ENCODE measurements at regions not wholly inside any gene's neighbourhood (a gene's known extent, or its start where the extent isn't known, plus 50 kb on each side); places are given as distances from the start of the nearest gene placed in this dataset.
A peak's percentile ranks its signal among the peaks of the same experiment; 100 is the strongest.

DNA sequence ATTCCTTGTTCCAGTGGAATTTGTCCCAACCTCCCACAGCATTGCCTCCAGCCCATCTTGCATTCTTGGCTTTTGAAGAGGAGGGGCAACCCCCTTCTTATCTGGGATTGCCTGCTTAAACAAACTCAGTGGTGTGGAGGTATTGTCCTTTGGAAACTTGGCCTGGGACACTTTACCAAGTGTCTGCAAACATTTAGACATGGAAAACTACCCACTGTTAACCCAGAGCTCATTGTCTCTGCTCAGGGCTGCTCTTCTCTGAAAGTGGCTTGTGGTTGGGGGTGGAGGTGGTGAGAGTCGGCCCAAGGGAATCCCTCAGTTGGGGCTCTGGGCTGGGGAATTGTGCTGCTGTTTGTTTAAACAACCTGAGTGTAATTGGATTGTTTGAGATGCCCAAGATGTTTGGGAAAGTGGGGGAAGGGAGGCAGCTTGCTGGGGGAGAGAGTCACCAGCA lies 178.3 kb upstream of the GATA6 start:
- intact Hi-C loops (cut with DNase I) = loop anchor here (10.0 kb wide), 1 partner anchor 354 kb away; no protein-coding TSS in a partner anchor
- no peak for DNase-seq (ENCODE audit: low spot score)

DNA sequence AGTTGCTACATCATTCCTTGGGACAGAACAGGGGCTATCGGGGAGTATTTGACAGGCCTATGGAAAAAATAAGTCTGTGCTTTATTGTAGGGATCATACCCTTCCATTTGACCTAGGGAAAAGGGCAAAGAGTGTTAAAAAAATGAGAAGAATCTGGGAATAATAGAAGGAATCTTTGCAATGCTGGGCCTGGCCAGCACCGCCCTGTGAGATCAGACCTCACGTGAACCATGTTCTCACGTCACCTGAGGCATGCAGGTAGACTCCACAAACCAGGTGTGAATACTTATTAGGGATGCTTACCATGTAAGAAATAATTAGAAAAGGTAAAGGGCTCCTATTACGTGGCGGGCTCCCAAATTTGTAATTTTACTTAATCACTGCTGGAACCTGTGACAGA lies 177.5 kb upstream of the GATA6 start:
- intact Hi-C loops (cut with DNase I) = loop anchor here (10.0 kb wide), 1 partner anchor 353 kb away; no protein-coding TSS in a partner anchor

DNA sequence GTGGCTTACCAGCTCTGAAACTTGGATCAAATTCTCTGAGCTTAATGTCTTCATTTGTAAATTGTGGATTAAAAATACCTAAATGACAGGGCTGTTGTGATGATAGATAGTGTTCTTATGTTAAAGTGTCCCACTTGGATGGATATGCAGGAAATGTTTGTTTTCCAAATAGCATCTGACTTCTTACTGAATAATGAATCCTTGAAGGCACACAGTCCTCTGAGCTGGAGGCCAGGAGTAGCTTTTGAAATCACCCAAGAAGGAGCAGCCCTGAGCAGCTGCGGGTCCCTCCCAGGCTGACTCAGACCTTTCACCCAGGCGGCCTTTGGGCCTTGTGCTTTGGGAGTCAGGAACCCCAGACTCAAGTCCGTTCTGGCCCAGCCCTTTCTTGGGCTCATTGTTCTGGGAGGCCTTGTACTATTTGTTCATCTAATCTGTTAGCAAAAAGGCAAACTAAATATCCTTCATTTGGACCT lies 173.0 kb upstream of the GATA6 start:
- intact Hi-C loops (cut with DNase I) = loop anchor here (2.0 to 10.0 kb wide), 4 partner anchors 39 to 566 kb away; no protein-coding TSS in a partner anchor
- DNase-seq (ENCODE audit: low spot score) = no peak

More for the DNA sequence above, 177.5 kb upstream of the GATA6 start:
- no peak for DNase-seq (ENCODE audit: low spot score)

DNA sequence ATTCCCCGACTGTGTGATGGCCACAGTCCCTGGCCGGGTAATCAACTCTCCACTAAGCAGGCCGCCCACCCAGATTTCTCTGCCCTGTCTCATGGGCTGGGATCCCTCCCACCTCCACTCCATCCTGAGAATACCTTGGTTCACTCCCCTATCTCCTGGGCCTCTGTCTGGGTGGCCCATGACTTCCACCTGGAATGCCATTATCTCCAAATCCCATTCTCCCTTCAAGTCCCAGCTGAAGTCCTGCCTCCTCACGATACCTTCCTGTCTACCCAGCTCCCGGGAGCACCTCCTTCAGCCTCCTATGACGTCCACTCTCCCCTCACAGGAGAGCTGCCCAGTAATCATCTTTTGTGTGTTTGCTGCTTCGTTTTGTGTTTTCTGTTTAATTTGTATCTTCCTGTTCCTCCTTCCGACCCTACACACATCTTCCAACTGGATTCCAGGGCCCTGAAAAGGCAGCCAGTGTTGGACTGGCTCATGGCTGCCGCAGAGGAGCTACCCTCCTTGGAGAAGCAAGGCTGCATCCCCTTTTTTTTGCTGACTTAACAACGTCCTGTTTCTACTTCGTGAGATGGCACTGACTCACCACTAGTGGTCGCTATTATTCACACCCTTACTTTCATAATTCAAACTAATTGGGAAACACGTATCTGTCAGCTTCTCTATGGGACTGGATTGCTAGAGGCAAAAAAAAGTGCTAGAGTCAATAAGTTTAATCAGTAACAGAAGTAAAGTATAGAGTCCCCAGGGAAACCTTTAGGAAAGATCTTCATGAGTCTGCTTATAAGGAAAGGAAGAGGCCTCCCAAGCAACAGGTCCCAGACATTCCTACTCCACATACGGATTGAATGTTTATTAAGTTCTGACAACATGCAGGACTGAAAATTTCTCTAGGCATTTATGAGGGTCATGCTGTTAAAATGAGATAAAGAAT lies 171.9 kb upstream of the GATA6 start:
- intact Hi-C loops (cut with DNase I) = loop anchor here (2.0 to 10.0 kb wide), 5 partner anchors 40 to 565 kb away; partner anchors contain the start of gene GATA6
- no peak for DNase-seq (ENCODE audit: low spot score)

DNA sequence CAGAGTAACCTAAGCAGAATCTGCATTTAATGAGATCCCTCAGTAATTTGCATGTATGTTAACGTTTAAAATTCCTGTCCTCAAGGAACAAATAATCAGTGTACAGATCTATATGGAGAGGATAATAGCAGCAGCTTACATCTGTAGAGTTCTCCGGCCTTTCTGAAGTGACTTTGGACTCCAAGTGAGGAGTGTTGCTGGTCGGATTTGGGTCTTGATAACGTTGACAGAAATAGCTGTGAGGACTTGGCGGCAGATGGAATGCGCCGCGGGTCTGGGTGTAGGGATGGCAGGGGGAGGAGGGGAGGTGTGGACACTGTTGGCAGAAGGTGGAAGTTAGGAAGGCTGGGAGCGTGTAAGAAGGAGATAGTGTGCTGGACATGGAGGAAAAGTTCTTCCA lies 170.9 kb upstream of the GATA6 start:
- intact Hi-C loops (cut with DNase I) = loop anchor here (2.0 to 10.0 kb wide), 4 partner anchors 41 to 346 kb away; partner anchors contain the start of gene GATA6
- peak; percentile 80 for DNase-seq (ENCODE audit: low spot score)

DNA sequence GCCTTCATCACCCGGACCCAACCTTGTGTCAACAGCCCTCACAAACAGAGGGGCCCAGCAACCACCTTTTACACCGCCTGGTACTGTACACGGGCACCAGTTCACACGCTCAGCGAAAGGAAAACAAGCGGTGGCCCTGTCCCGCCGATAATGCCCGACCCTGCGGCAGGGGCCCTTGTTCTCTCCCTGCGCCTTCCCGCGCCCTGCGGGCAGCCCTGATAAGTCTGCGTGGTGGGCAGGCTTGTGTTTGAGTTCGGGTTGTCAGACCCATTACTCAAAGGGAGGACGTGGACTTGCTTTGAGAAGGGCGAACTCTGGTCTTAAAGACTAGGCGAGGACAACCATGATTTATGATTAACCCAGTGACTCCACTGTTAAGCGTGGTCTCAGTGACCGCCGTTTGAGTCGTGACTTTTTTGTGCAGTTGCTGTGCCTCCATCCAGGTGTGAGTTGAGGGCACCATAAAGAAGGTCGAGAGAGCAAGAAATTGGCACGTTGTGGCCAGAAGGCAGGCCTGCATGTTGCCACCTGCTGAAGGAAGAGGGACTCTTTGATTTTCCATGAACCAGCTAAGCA lies 167.4 kb upstream of the GATA6 start:
- intact Hi-C loops (cut with DNase I) = loop anchor here (10.0 kb wide), 1 partner anchor 703 kb away; no protein-coding TSS in a partner anchor
- DNase-seq (ENCODE audit: low spot score) = no peak

DNA sequence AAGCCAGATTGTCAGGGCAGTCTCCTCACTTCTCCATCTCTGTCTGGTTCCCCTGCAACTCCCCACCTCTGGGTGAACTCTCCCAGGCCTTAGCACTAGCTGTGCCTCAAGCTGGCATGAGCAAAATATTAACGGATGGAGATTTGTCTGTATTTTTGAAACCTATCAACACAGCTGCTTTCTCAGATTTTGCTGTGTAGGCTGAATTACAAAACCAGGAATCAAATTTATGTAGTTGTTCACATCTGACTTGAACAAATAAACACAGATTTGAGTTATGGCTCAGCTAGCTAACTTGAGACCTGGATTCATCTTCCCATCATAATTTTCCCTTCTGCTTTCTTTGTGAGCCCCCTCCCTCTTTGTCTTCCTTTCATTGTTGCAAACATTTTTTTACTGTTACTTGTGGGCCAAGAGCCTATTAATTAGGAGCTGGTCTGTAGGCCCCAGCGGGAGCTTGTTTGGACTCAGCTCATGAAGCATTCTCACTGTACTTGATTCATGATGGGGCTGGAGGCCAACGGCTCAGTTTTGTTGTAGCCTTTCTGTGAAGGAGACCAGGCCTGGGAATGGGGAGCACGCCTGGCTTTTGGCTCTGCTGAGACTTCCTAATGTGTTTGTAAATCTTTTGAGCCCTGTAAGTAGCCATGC lies 164.1 kb upstream of the GATA6 start:
- no peak for DNase-seq (ENCODE audit: low spot score)
- intact Hi-C loops (cut with DNase I) = loop anchor here (10.0 kb wide), 1 partner anchor 699 kb away; no protein-coding TSS in a partner anchor

DNA sequence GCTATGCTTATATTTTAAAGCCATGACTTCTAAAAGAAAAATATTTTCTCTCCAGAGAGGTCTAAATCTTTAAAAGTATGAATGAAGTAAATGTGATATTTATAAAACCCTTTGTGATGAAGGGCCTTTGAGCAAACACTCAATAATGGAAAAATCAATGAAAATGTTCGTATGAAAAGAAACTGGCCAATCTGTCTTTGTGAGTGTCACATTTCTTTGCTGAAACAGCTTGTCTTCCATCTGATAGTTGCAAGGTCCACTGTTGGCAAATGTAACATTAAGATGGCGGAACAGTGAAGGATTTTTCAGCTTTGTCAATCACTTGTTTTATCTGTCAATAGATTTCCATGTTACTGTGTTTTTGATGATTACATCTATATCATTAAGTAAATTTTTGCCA lies 162.9 kb upstream of the GATA6 start:
- intact Hi-C loops (cut with DNase I) = loop anchor here (10.0 kb wide), 1 partner anchor 698 kb away; no protein-coding TSS in a partner anchor
- no peak for DNase-seq (ENCODE audit: low spot score)

DNA sequence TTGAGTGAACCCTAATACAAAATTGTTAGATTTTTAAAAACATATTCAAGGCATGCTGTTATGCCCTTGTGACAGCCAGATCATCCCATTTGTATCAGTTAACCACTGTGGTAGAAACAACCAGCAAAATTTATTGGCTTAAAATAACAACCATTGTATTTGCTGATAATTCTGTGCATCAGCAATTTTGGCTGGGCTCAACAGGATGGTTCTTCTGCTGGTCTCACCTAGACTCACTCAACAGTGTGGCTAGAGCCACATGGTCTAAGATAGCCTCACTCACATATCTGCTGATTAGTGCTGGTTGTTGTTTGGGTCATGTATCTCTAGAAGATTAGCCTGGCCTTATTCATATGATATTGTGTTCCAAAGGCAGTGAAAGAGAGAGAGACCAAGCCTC lies 160.1 kb upstream of the GATA6 start:
- DNase-seq (ENCODE audit: low spot score) = no peak
- intact Hi-C loops (cut with DNase I) = loop anchor here (10.0 kb wide), 1 partner anchor 696 kb away; no protein-coding TSS in a partner anchor

DNA sequence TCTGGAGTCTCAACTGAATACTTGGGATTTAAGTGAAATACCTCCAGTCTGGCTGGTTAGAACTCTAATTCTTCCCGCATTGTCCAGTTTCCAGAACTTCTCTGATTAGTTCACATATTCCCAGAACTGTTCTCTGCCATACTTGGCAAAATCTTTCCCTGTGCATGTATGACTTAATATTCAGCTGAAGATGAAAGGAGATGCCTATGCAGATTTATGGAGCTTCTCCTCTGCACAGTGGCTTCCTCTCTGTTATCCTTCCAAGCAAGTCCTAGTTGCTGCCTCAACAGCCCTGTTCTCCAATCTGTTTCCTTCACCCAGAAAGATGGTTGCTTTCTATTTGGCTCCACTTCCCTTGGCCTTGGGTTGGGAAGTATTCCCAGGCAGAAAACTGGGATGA lies 155.4 kb upstream of the GATA6 start:
- intact Hi-C loops (cut with DNase I) = no loop called here
- DNase-seq (ENCODE audit: low spot score) = no peak

DNA sequence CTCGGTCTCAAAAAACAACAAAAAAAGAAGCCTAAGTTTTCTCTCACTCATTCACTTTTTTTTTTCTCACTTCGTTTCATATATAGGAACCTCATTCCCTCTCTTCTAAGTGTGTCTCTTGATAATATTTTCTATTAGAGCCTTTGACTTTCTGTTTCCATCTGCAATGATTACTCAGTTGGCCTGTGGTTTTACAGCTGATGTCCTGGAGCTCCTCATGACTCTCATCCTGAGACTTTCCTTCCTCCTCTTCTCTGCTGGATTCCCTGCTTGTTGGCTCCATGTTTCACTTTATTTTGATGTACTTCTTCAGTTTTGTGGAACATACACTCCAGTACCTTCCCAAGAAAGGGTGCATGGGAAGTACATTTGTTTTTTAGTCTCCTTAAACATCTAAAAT lies 154.2 kb upstream of the GATA6 start:
- DNase-seq (ENCODE audit: low spot score) = no peak
- intact Hi-C loops (cut with DNase I) = no loop called here

DNA sequence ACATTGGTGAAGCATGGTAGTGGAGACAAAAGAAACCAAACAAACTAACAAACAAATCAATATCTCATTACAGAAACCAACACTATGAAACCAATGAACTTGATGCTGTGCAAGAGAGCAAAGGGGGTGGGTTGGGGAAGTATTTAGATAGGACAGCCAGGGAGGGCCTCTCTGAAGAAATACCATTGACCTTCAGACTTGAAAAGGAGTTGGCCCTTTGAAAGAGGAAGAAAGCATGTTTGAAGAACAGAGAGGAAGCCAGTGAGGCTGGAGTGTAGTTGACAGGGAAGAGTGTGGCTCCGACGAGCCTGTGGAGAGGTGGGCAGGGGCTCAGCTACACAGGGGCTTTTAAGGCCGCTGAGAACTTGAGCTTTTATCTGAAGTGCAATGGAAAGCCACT lies 151.0 kb upstream of the GATA6 start:
- intact Hi-C loops (cut with DNase I) = no loop called here
- DNase-seq (ENCODE audit: low spot score) = no peak

DNA sequence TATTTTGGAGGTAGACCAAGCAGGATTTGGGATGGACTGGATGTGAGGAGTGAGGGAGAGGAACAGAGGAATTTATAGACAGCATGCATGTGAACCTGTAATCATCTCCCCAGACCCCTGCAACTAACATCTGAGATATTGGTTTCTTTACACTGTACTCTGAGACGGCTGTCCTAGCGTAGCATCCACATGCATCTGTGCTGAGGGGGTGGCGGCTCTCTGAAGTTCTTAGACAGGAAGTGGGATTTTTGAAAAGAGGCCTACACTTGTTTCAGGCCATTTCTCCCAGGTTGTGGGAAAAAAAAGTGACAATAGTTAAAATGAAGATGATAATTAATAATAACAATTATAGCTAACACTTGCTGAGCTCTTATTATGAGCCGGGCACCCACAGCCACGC lies 150.2 kb upstream of the GATA6 start:
- intact Hi-C loops (cut with DNase I) = no loop called here
- no peak for DNase-seq (ENCODE audit: low spot score)

DNA sequence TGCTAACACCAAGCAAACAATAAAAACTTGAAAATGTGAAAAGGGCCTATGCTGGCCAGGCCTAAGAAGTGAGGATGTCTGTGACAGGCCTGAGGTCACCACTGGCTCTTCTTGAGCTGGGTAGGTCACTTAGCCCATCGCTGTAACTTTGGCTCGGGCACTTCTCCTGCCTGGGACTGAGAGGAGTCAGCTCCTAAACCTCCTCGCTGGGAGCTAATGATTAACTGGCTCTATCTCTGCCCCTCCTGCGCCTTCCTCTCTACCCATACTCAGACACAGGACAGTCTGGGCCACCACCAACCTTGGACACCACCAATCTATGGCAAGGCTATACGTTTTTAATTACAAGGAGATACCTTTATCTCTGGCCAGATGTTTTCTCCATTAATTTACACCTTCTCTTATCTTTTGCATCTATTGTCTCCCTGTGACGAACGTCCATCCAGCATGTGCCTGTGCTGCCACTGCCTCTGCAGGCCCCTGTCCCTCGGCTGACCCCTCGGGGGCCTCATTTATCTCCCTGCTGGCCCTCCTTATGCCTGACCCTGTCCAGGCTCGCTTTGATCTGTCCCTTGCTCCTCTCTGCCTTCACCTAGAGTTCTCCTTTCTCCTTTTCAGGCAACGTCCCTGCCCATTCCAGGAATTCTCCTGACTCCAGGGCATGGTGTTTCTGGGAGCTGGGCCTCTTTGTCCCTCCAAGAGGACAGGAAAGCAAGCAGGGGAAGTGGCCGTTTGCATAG lies 149.1 kb upstream of the GATA6 start:
- intact Hi-C loops (cut with DNase I) = no loop called here

DNA sequence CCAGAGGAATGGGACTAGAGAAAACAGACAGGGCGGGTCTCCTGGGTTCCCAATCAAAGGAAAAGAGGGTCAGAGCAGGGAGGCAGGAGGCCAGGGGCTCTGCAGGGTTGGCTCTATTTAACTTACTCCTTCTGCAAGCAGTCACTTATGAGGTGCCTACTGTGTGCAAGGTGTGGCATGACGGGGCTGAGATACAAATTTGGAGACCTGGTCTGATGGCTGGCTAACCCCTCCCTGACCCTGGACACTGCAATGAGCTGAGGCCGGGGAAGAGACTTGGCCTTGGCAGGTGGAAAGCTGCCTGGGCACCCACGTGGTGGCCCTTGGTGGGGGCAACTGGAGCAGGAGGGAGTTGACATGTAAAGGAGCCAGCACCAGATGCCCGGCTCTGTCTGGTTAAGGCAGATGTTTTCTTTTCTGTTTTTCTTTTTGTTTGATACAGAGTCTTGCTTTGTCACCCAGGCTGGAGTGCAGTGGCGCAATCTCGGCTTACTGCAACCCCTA lies 148.5 kb upstream of the GATA6 start:
- DNase-seq (ENCODE audit: low spot score) = no peak
- intact Hi-C loops (cut with DNase I) = no loop called here

More for the DNA sequence above, 149.1 kb upstream of the GATA6 start:
- DNase-seq (ENCODE audit: low spot score) = no peak

DNA sequence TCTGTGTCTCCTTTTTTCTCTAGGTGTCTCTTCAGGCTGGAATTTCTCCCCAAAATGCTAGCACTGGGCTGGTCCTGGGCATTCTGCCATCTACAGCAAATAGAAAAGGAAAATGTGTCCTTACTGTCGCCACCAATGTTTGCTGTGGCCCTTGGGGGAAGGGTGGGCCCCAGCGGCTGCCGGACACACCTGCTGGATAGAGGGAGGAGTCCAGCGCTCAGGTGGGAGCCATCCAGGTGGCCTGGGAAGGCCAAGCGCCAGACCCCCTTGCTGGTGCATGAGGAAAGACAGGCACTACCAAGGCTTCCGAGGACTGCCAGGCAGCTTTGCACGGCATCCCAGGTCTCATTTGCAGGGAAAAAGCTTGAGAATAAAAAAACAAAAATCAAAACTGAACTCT lies 147.7 kb upstream of the GATA6 start:
- intact Hi-C loops (cut with DNase I) = no loop called here
- DNase-seq (ENCODE audit: low spot score) = no peak

DNA sequence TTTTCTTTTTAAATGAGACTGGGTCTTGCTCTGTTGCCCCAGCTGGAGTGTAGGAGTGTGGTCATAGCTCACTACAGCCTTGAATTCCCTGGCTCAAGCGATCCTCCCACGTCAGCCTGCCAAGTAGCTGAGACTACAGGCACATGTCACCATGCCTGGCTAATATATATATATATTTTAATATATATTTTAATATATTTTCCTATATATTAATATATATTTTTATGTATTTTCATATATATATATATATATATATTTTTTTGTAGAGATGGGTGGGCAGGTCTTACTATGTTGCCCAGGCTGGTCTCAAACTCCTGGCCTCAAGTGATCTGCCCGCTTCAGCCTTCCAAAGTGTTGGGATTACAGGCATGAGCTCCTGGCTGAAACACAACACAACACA lies 144.5 kb upstream of the GATA6 start:
- no peak for DNase-seq (ENCODE audit: low spot score)
- intact Hi-C loops (cut with DNase I) = no loop called here

DNA sequence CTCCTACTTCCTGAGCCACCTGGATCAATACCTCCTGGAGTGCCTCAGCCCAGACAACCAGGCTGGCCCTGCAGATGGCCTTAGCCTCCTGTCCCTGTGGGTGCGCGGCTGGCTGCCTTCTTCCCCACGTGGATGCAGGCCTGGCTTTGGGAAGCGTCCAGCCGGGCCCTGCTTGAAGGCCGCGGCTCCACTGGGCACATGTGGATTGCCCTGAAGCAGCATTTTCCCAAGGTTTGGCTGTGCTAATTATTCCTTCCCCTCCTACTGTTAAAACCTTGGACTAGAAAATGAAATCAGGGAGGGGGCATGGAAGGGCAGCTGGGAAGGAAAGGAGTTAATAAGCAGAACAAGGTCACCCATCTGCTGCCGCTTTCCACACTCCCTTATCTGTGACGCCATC lies 143.0 kb upstream of the GATA6 start:
- intact Hi-C loops (cut with DNase I) = no loop called here
- DNase-seq (ENCODE audit: low spot score) = no peak

DNA sequence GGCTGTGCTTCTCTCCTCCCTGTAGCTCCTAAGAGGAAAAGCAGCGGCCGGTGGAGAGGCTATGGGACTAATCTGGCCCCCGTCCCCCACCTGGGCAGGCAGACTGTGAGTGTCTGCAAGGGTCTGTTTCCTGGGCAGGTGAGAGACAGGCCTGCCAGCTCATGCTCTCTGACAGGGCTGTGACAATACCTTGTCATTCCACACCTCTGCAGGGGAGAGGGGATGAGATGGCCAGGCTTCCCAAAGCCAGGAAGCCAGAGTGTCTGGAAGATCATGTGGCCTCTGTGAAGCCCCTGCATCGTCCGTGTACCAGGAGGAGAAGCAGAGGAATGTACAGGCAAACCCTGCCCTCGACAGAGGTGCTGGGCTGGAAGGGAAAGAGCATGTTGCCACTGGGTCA lies 142.5 kb upstream of the GATA6 start:
- no peak for DNase-seq (ENCODE audit: low spot score)
- intact Hi-C loops (cut with DNase I) = no loop called here

Measured in cardiac septum (tissue), 1 donor.